WERI-Rb-1 (cell line): ENCODE measurements at regions not wholly inside any gene's neighbourhood (a gene's known extent, or its start where the extent isn't known, plus 50 kb on each side); places are given as distances from the start of the nearest gene placed in this dataset.

Experiments
- DNase-seq: peaks from one replicate; pipeline ENCODE4 v3.0.0-alpha.2; 2020
- H3K27ac ChIP-seq: fragments of 250-450 bp; sonication (Bioruptor Pico); 2 replicates; pipeline ENCODE4 v1.5.1; 2020; ENCODE audit warnings: mild to moderate bottlenecking, moderate library complexity
- H3K27me3 ChIP-seq: fragments of 250-450 bp; sonication (Bioruptor Pico); 2 replicates; pipeline ENCODE4 v1.5.1; 2021; ENCODE audit warnings: mild to moderate bottlenecking, low read depth, moderate library complexity; ENCODE audit not compliant: insufficient read depth, severe bottlenecking
- H3K36me3 ChIP-seq: fragments of 250-450 bp; sonication (Bioruptor Pico); 2 replicates; pipeline ENCODE4 v1.5.1; 2020; ENCODE audit warnings: mild to moderate bottlenecking, moderate library complexity
- H3K4me3 ChIP-seq: 2 replicates; pipeline ENCODE4 v1.5.1; 2011; ENCODE audit warnings: low read depth, mild to moderate bottlenecking, control low read depth, low read length
- H3K9me3 ChIP-seq: fragments of 250-450 bp; sonication (Bioruptor Pico); 2 replicates; pipeline ENCODE4 v1.5.1; 2021; ENCODE audit warnings: mild to moderate bottlenecking, moderate library complexity; ENCODE audit not compliant: severe bottlenecking
- TF ChIP-seq, protein P1 (sequence below): IDR thresholded peaks from 2 replicates; pipeline ENCODE4 v1.5.1; 2011; ENCODE audit warnings: low read depth, mild to moderate bottlenecking, control low read depth, inconsistent platforms, low read length

DNA sequence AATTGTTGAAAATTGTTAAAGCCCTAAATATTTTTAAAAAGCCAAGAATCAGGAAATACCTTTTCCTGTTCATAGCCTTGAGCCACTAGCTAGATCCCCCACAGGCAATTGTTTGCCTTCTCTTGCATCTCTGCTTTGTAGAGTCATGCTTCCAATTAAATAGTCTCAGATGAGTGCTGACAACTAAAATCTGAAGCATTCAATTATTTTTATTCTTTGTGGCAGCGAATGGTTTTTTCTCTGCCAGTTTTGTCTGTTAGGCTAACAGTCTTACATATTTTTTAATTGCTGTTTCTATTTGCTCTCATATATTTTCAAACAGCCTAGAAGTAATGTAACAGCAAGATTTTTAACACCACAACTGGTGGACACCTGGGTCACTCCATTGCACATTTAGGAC, 277.1 kb upstream of the GBE1 start:
- no peak for DNase-seq
- TF ChIP-seq, protein P1, sequence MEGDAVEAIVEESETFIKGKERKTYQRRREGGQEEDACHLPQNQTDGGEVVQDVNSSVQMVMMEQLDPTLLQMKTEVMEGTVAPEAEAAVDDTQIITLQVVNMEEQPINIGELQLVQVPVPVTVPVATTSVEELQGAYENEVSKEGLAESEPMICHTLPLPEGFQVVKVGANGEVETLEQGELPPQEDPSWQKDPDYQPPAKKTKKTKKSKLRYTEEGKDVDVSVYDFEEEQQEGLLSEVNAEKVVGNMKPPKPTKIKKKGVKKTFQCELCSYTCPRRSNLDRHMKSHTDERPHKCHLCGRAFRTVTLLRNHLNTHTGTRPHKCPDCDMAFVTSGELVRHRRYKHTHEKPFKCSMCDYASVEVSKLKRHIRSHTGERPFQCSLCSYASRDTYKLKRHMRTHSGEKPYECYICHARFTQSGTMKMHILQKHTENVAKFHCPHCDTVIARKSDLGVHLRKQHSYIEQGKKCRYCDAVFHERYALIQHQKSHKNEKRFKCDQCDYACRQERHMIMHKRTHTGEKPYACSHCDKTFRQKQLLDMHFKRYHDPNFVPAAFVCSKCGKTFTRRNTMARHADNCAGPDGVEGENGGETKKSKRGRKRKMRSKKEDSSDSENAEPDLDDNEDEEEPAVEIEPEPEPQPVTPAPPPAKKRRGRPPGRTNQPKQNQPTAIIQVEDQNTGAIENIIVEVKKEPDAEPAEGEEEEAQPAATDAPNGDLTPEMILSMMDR: no peak
- Histone ChIP-seq H3K27me3 (no peaks in the 10 kb centered on the region), H3K27ac (no peak overlapping the region), H3K4me3 (no peak overlapping the region), H3K9me3 (no peaks in the 10 kb centered on the region), H3K36me3 (no peaks in the 10 kb centered on the region)

DNA sequence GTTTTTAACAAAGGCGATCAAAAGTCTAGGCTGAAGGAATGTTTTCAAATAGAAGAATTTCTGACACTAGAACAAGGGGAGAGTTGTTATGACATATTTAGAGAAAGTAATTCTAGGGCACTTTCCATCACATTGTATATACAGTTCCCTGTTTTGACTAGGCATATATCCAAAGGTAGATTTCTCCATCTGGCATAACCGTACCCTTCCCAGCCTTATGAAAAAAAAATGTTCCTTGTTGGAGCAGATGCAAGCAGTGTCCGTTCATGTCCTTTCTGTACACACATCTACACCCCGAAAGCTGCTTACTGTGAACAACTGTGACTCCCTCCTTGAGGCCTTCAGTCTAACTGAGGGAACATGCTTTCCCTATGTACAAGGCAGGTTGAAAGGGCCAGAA, 271.7 kb upstream of the GBE1 start:
- Histone ChIP-seq H3K36me3 (no peaks in the 10 kb centered on the region), H3K27ac (no peak overlapping the region), H3K9me3 (no peaks in the 10 kb centered on the region), H3K4me3 (no peak overlapping the region), H3K27me3 (no peaks in the 10 kb centered on the region)
- TF ChIP-seq, protein P1: no peak
- no peak for DNase-seq

DNA sequence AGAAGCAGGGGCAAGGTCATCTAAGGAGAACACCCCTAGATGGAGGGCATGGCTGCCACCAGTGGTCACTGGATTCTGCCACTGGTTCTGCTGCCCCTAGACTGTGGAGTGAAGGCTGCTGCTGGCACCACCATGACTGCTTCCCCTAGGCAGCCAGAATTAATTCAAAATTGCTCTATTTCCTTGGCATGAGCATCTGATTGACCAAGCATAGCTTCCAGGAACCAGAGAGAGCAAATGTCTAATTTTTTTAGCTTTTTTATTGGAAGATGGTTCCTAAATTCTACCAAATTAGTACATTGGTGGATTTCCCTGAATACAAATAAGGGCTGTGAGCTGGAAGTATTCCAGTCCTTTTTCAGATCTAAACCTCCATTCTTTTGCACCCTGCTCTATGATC, 270.2 kb upstream of the GBE1 start:
- no peak overlapping the region for H3K27ac ChIP-seq
- H3K27me3 ChIP-seq: no peaks in the 10 kb centered on the region
- DNase-seq: no peak
- no peak overlapping the region for H3K4me3 ChIP-seq
- TF ChIP-seq, protein P1: no peak
- H3K9me3 ChIP-seq: no peaks in the 10 kb centered on the region
- H3K36me3 ChIP-seq: no peaks in the 10 kb centered on the region

DNA sequence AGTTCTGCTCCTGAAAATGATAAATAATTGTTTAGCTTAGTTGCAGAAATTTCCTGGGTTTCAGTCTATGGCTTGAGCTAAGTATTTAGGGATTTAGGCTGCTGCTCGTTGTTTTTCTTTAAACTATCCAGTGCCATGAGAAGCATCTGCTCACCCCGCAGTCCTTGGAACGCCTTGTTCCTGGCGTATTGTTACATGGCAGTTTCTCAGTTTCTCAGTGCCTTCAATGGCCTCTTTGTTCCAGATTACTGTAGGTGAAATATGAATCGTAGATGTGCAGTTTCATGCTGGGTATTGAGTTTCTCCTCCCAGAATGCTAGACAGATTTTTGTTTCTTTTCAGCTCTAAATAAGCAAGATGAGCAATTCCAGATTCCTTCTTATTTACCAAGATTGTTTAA, 269.5 kb upstream of the GBE1 start:
- no peak for DNase-seq
- no peak overlapping the region for H3K4me3 ChIP-seq
- no peak overlapping the region for H3K27ac ChIP-seq
- no peaks in the 10 kb centered on the region for H3K36me3 ChIP-seq
- TF ChIP-seq, protein P1: no peak
- H3K27me3 ChIP-seq: no peaks in the 10 kb centered on the region
- H3K9me3 ChIP-seq: no peaks in the 10 kb centered on the region

DNA sequence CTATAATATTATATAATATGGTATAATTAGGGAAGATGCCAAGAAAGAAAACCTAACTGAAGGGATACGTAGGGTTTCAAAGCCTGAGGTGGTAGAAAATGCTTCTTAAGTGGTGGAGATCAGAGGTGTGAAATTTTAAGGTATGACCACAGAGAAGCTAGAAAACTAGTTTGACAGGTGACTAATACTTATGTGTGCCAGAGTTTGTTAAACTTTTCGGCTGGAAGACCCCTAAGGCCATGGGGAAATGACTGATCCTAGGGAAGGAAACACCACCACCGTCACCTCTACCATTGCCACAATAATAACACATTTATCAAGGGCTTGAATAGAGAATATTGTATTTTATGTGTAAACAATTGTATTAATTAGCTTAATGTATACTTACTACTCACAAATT, 261.4 kb upstream of the GBE1 start:
- DNase-seq: no peak
- TF ChIP-seq, protein P1: no peak
- no peaks in the 10 kb centered on the region for H3K36me3 ChIP-seq
- no peak overlapping the region for H3K4me3 ChIP-seq
- H3K27ac ChIP-seq: no peak overlapping the region
- no peaks in the 10 kb centered on the region for H3K27me3 ChIP-seq
- no peaks in the 10 kb centered on the region for H3K9me3 ChIP-seq

DNA sequence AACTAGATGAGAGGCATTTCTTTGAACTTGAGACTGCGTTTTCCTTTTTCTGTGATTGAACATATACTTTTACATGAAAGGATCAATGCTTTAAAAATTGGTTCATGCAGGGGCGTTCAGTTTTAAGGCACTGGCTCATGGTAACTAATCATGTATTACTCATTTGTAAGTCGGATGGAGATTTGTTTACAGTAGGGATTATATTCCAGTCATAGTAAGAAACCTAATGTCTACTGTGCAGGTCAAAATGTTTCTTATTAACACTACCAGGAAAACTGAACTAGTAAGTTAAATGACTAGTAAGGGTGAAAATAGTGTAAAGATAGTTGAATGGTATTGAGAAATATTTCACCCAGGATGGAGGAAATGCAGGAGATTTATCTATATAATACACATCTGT, 258.8 kb upstream of the GBE1 start:
- Histone ChIP-seq H3K9me3 (no peaks in the 10 kb centered on the region), H3K4me3 (no peak overlapping the region), H3K36me3 (no peaks in the 10 kb centered on the region), H3K27ac (no peak overlapping the region), H3K27me3 (no peaks in the 10 kb centered on the region)
- TF ChIP-seq, protein P1: no peak
- no peak for DNase-seq
